DND-41 (cell line): ENCODE measurements at regions not wholly inside any gene's neighbourhood (a gene's known extent, or its start where the extent isn't known, plus 50 kb on each side); places are given as distances from the start of the nearest gene placed in this dataset.

Experiments
- ATAC-seq: fragments of 200-7000 bp; cut with Tn5 transposase; 3 replicates; pipeline ENCODE4 v1.9.1; 2021; ENCODE audit warnings: low read depth; ENCODE audit not compliant: insufficient read depth
- DNase-seq: peaks from one replicate; pipeline ENCODE4 v3.0.0-alpha.2; 2020
- H2AFZ ChIP-seq: 2 replicates; pipeline ENCODE4 v1.6.0; 2012; ENCODE audit warnings: low read depth, low read length
- H3K27ac ChIP-seq: 2 replicates; pipeline ENCODE4 v1.5.1; 2012; ENCODE audit warnings: low read length, inconsistent platforms
- H3K27me3 ChIP-seq: fragments of 200-600 bp; sonication (generic); 2 replicates; pipeline ENCODE4 v1.6.0; 2012; ENCODE audit warnings: low read length, mild to moderate bottlenecking, inconsistent platforms; ENCODE audit not compliant: insufficient read depth, poor library complexity
- H3K36me3 ChIP-seq: 2 replicates; pipeline ENCODE4 v1.5.1; 2012; ENCODE audit warnings: low read length, inconsistent platforms; ENCODE audit not compliant: insufficient read depth
- H3K4me1 ChIP-seq: 2 replicates; pipeline ENCODE4 v1.5.1; 2012; ENCODE audit warnings: mild to moderate bottlenecking, low read length; ENCODE audit not compliant: insufficient read depth
- H3K4me2 ChIP-seq: 2 replicates; pipeline ENCODE4 v1.6.0; 2012; ENCODE audit warnings: mild to moderate bottlenecking, moderate library complexity, low read length, inconsistent platforms; ENCODE audit not compliant: insufficient read depth
- H3K4me3 ChIP-seq, 2 experiments: fragments of 200-600 bp in 1 of 2; shearing (Covaris generic) in 1 of 2; 2 replicates each; pipeline ENCODE4 v1.5.1; 2012 to 2016; ENCODE audit warnings: inconsistent platforms in 2 of 2, low read length in 2 of 2, mild to moderate bottlenecking in 2 of 2, low read depth in 1 of 2, moderate library complexity in 1 of 2
- H3K79me2 ChIP-seq: 2 replicates; pipeline ENCODE4 v1.6.0; 2012; ENCODE audit warnings: low read length, inconsistent platforms; ENCODE audit not compliant: insufficient read depth
- H3K9ac ChIP-seq: 2 replicates; pipeline ENCODE4 v1.6.0; 2012; ENCODE audit warnings: low read depth, mild to moderate bottlenecking, inconsistent platforms, low read length, moderate library complexity
- H3K9me3 ChIP-seq: 2 replicates; pipeline ENCODE4 v1.5.1; 2012; ENCODE audit warnings: low read length, moderate library complexity, mild to moderate bottlenecking, inconsistent platforms; ENCODE audit not compliant: insufficient read depth, severe bottlenecking
- H4K20me1 ChIP-seq: 2 replicates; pipeline ENCODE4 v1.6.0; 2012; ENCODE audit warnings: low read length; ENCODE audit not compliant: insufficient read depth
- CTCF ChIP-seq: IDR thresholded peaks from 2 replicates; pipeline ENCODE4 v1.5.1; 2012; ENCODE audit warnings: borderline replicate concordance, low read length, moderate library complexity, mild to moderate bottlenecking; ENCODE audit not compliant: poor library complexity, severe bottlenecking; ENCODE audit errors: extremely low read depth
- EZH2 ChIP-seq: IDR thresholded peaks from 3 replicates; pipeline ENCODE4 v1.6.1; 2012; ENCODE audit warnings: borderline replicate concordance, low read depth, mild to moderate bottlenecking, moderate library complexity, low read length, inconsistent platforms; ENCODE audit not compliant: severe bottlenecking

GRCh38 chr5:62689599-62690368 lies 111.2 kb downstream of the LRRC70 start:
- Histone ChIP-seq H3K27ac (no peak overlapping the region), H3K9me3 (peaks cover 4% of the 10 kb centered on the region), H3K79me2 (no peaks in the 10 kb centered on the region), H2AFZ (no peak overlapping the region), H4K20me1 (no peaks in the 10 kb centered on the region), H3K9ac (no peak overlapping the region), H3K36me3 (no peaks in the 10 kb centered on the region), H3K27me3 (no peaks in the 10 kb centered on the region), H3K4me1 (peaks cover 3% of the 10 kb centered on the region; the same call in 1 of the 2 replicates), H3K4me3 (no peak overlapping the region), H3K4me2 (no peak overlapping the region)
- DNase-seq (no peak), ATAC-seq (no peak)
- no peak for TF ChIP-seq CTCF
- TF ChIP-seq EZH2 = no peak

GRCh38 chr5:62686692-62687091 lies 108.1 kb downstream of the LRRC70 start:
- Histone ChIP-seq H2AFZ (no peak overlapping the region), H3K4me3 (no peak overlapping the region), H3K4me2 (no peak overlapping the region), H3K79me2 (no peaks in the 10 kb centered on the region), H4K20me1 (no peaks in the 10 kb centered on the region), H3K9me3 (peaks cover 4% of the 10 kb centered on the region), H3K4me1 (peaks cover 3% of the 10 kb centered on the region; the same call in 1 of the 2 replicates), H3K27ac (no peak overlapping the region), H3K9ac (no peak overlapping the region), H3K36me3 (no peaks in the 10 kb centered on the region), H3K27me3 (no peaks in the 10 kb centered on the region)
- TF ChIP-seq CTCF = no peak
- TF ChIP-seq EZH2 = no peak
- no peak for ATAC-seq
- no peak for DNase-seq

- no peak overlapping the region for H3K9ac ChIP-seq
- H3K36me3 ChIP-seq = no peaks in the 10 kb centered on the region
- H3K4me1 ChIP-seq = peaks cover 3% of the 10 kb centered on the region; the same call in 1 of the 2 replicates
- no peaks in the 10 kb centered on the region for H3K27me3 ChIP-seq
- DNase-seq (no peak), ATAC-seq (no peak)
- H3K27ac ChIP-seq = no peak overlapping the region
- H3K4me2 ChIP-seq = no peak overlapping the region
- H3K79me2 ChIP-seq = no peaks in the 10 kb centered on the region
- H3K9me3 ChIP-seq = peaks cover 4% of the 10 kb centered on the region
- TF ChIP-seq CTCF (no peak), EZH2 (no peak)
- H3K4me3 ChIP-seq = no peak overlapping the region
- H2AFZ ChIP-seq = no peak overlapping the region
- no peaks in the 10 kb centered on the region for H4K20me1 ChIP-seq
Measured at GRCh38 chr5:62685221-62685620, 106.6 kb downstream of the LRRC70 start.
